CD8-positive, alpha-beta memory T cell (primary cell): ENCODE measurements at regions not wholly inside any gene's neighbourhood (a gene's known extent, or its start where the extent isn't known, plus 50 kb on each side); places are given as distances from the start of the nearest gene placed in this dataset.

Source experiments
- CTCF ChIA-PET: fragments of 350-600 bp; sonication (Branson Sonifier 250); formaldehyde crosslinking; loops from one replicate; lab custom pipeline; 2021; ENCODE audit warnings: antibody characterized with exemption; lab: Charles Lee
- POLR2A ChIA-PET: fragments of 350-600 bp; sonication (Branson Sonifier 250); formaldehyde crosslinking; loops from one replicate; lab custom pipeline; 2021; ENCODE audit warnings: antibody characterized with exemption; lab: Charles Lee
- DNase-seq, 5 donors: peaks; one replicate each; pipeline versions ENCODE4 v3.0.0 to v3.0.0-alpha.2; 2020 to 2022; ENCODE audit warnings: mixed read lengths in 1 of 5
- H3K27ac ChIP-seq: one replicate; pipeline ENCODE4 v1.7.0; 2013; ENCODE audit warnings: low read depth, mild to moderate bottlenecking, low read length, moderate library complexity
- H3K27me3 ChIP-seq: 2 replicates; pipeline ENCODE4 v1.7.0; 2013; ENCODE audit warnings: low read length, mild to moderate bottlenecking; ENCODE audit not compliant: insufficient read depth, poor library complexity, severe bottlenecking
- H3K36me3 ChIP-seq: 2 replicates; pipeline ENCODE4 v1.7.0; 2013; ENCODE audit warnings: mild to moderate bottlenecking, low read length, moderate library complexity; ENCODE audit not compliant: insufficient read depth
- H3K4me1 ChIP-seq: 2 replicates; pipeline ENCODE4 v1.7.0; 2013; ENCODE audit warnings: mild to moderate bottlenecking, low read length, moderate library complexity; ENCODE audit not compliant: insufficient read depth
- H3K4me3 ChIP-seq: 2 replicates; pipeline ENCODE4 v1.7.0; 2013; ENCODE audit warnings: mild to moderate bottlenecking, low read length
- H3K9me3 ChIP-seq: 2 replicates; pipeline ENCODE4 v1.7.0; 2013; ENCODE audit warnings: mild to moderate bottlenecking, low read length
- H3K27ac Mint-ChIP-seq, 8 donors: one replicate each; pipeline ENCODE4 v1.8.0; 2020 to 2021; ENCODE audit warnings: mixed read lengths in 8 of 8, mild to moderate bottlenecking in 6 of 8, inconsistent platforms in 3 of 8, moderate library complexity in 3 of 8
- H3K27me3 Mint-ChIP-seq, 2 donors: one replicate each; pipeline ENCODE4 v1.8.0; 2020 to 2021; ENCODE audit warnings: mixed read lengths in 2 of 2, mild to moderate bottlenecking in 1 of 2, moderate library complexity in 1 of 2
- H3K36me3 Mint-ChIP-seq, 3 donors: one replicate each; pipeline ENCODE4 v1.8.0; 2020 to 2021; ENCODE audit warnings: mixed read lengths in 3 of 3, inconsistent platforms in 1 of 3, mild to moderate bottlenecking in 1 of 3
- H3K4me1 Mint-ChIP-seq, 3 donors: one replicate each; pipeline ENCODE4 v1.8.0; 2020 to 2021; ENCODE audit warnings: mixed read lengths in 3 of 3, inconsistent platforms in 1 of 3, mild to moderate bottlenecking in 1 of 3
- H3K4me3 Mint-ChIP-seq, 7 donors: one replicate each; pipeline ENCODE4 v1.8.0; 2020 to 2021; ENCODE audit warnings: mixed read lengths in 7 of 7, mild to moderate bottlenecking in 6 of 7, moderate library complexity in 4 of 7, inconsistent platforms in 2 of 7
- H3K9me3 Mint-ChIP-seq, 5 donors: one replicate each; pipeline ENCODE4 v1.8.0; 2020 to 2022; ENCODE audit warnings: mixed read lengths in 5 of 5, mild to moderate bottlenecking in 3 of 5, moderate library complexity in 2 of 5, inconsistent platforms in 1 of 5

DNA sequence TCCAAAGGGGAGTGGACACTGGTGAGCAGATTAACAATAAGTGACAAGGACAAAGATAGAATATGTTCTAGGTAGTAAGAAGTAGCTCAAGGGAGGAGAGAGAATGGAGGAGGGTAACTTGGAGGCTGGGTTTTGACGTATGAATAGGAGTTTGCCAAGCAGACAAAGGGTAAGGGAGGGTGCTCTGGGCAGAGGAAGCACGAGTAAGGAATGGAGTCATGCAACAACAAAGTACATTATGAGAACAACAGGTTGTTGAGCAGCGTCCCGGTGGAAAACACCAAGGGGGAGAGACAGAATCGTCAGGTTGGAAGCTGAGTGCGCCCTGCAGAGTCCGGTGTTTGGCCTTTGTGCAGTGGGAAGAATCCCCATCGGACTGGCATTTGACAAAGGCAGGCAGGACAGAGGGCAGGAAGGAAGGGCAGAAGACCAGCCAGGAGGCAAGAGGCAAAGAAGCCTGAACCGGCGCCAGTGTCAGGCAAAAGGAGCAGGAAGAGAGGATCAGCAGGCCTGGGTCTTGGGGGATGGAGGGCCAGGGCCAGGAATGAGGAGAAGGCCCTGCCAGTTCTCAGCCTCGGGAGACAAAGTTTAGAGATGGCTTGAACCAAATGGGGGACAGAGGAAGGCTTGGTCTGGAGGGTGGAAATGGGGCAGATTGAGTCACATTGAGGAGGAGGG, 134.3 kb upstream of the TNRC6C start:
- H3K9me3 Mint-ChIP-seq: no peaks in the 10 kb centered on the region
- no peaks in the 10 kb centered on the region for H3K4me1 ChIP-seq
- H3K9me3 ChIP-seq: no peaks in the 10 kb centered on the region
- no peak overlapping the region for H3K4me3 ChIP-seq
- H3K4me3 Mint-ChIP-seq: no peak overlapping the region
- DNase-seq: peak in 1 of 5 donors; percentile 20
- CTCF ChIA-PET: interaction anchor here (0.9 kb wide), 1 partner anchor 20 kb away, joined by 4 read pairs; no protein-coding TSS in a partner anchor
- POLR2A ChIA-PET: no interaction called here
- no peak overlapping the region for H3K27ac ChIP-seq
- H3K27me3 ChIP-seq: peaks cover 5% of the 10 kb centered on the region
- H3K36me3 Mint-ChIP-seq: no peaks in the 10 kb centered on the region
- H3K27ac Mint-ChIP-seq: peak overlapping the region in 4 of 8 donors; percentile 2 to 73 (median 42)
- peaks cover 0 to 6% of the 10 kb centered on the region in 2 donors for H3K27me3 Mint-ChIP-seq
- H3K36me3 ChIP-seq: no peaks in the 10 kb centered on the region
- H3K4me1 Mint-ChIP-seq: peaks cover 2 to 13% (median 12%) of the 10 kb centered on the region in 3 donors

- no peak for DNase-seq
- no peaks in the 10 kb centered on the region for H3K36me3 Mint-ChIP-seq
- ChIA-PET CTCF (interaction anchor here (0.9 to 2.4 kb wide), 2 partner anchors 11 to 19 kb away, joined by 4 to 6 read pairs; no protein-coding TSS in a partner anchor), POLR2A (no interaction called here)
- peaks cover 0 to 6% of the 10 kb centered on the region in 2 donors for H3K27me3 Mint-ChIP-seq
- no peak overlapping the region for H3K27ac ChIP-seq
- H3K27ac Mint-ChIP-seq: peak overlapping the region in 1 of 8 donors; percentile 2
- H3K4me1 ChIP-seq: peaks cover 5% of the 10 kb centered on the region
- H3K27me3 ChIP-seq: peaks cover 5% of the 10 kb centered on the region
- no peak overlapping the region for H3K4me3 ChIP-seq
- no peaks in the 10 kb centered on the region for H3K36me3 ChIP-seq
- no peaks in the 10 kb centered on the region for H3K9me3 Mint-ChIP-seq
- H3K4me3 Mint-ChIP-seq: no peak overlapping the region
- H3K9me3 ChIP-seq: no peaks in the 10 kb centered on the region
- H3K4me1 Mint-ChIP-seq: peaks cover 3 to 19% (median 12%) of the 10 kb centered on the region in 3 donors
Observed at GRCh38 chr17:77824780-77825280, 133.7 kb upstream of the TNRC6C start.

DNA sequence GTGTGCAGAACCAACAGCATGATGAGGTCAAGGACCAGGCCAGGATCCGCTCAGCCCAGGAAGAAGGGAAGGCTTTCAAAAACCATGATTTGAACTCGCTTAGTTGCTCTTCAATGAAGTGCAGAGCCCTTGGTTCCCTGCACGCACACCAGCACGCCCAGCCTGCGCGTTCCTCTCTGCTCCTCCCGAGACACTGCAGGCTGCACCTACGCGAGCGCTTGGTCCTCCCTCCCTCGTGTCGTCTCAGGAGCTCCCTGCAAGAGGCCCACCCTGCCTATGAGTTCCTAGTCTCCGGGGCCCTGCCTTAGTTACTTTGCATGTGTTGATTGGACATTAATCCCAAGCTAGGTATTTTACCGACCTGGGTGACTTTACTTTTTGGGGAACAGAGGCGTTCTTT, 132.9 kb upstream of the TNRC6C start:
- Histone ChIP-seq H3K36me3 (no peaks in the 10 kb centered on the region), H3K4me1 (peaks cover 13% of the 10 kb centered on the region), H3K27ac (no peak overlapping the region), H3K9me3 (no peaks in the 10 kb centered on the region), H3K27me3 (peaks cover 5% of the 10 kb centered on the region), H3K4me3 (no peak overlapping the region)
- Mint-ChIP-seq H3K4me3 (no peak overlapping the region), H3K27ac (peak overlapping the region in 2 of 8 donors; percentile 46 to 77), H3K27me3 (peaks cover 0 to 6% of the 10 kb centered on the region in 2 donors), H3K9me3 (no peaks in the 10 kb centered on the region), H3K36me3 (no peaks in the 10 kb centered on the region), H3K4me1 (peaks cover 5 to 27% (median 12%) of the 10 kb centered on the region in 3 donors)
- ChIA-PET POLR2A (no interaction called here), CTCF (interaction anchor here (2.4 kb wide), 1 partner anchor 10 kb away, joined by 6 read pairs; no protein-coding TSS in a partner anchor)
- no peak for DNase-seq

DNA sequence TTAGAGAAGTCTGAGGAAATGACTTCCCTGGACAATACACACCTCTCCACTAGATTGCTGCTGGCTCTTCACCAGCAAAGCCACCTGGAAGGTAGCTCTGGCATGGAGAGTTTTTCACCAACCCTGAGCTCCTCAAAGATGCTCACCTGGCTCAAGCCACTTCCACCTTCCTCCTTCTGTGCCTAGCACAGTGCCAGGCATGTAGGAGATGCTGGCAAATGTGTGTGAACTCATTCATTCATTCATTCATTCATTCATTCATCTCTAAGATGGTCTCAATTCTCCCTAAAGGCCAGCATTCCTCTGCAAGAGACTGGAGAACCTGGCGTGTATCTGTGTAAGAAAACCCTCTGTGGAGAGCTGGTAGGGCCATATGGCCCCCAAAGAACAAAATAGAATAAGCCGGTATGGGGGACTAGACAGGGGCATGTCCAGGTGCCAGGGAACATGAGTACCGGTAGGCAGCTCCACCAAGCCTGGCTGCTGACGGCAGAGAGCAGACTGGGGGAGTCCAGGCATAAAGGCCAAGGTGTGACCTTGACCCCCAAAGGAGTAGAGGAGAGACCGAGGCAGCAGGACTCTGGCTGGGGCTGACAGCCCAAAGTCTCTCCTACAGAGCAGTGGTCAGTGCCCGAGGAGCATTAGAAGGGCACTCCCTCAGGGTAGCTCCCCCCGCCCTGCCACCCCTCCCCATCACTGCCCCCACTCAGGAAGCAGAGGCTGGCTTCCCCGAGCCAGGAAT, 132.2 kb upstream of the TNRC6C start:
- DNase-seq: peak in 1 of 5 donors; percentile 33
- peaks cover 0 to 6% of the 10 kb centered on the region in 2 donors for H3K27me3 Mint-ChIP-seq
- ChIA-PET POLR2A (no interaction called here), CTCF (interaction anchor here (2.4 kb wide), 1 partner anchor 9 kb away, joined by 6 read pairs; no protein-coding TSS in a partner anchor)
- Histone ChIP-seq H3K36me3 (no peaks in the 10 kb centered on the region), H3K9me3 (no peaks in the 10 kb centered on the region), H3K27me3 (peaks cover 5% of the 10 kb centered on the region), H3K27ac (no peak overlapping the region), H3K4me1 (peaks cover 15% of the 10 kb centered on the region), H3K4me3 (no peak overlapping the region)
- H3K4me3 Mint-ChIP-seq: no peak overlapping the region
- peaks cover 7 to 28% (median 12%) of the 10 kb centered on the region in 3 donors for H3K4me1 Mint-ChIP-seq
- no peaks in the 10 kb centered on the region for H3K9me3 Mint-ChIP-seq
- H3K27ac Mint-ChIP-seq: peak overlapping the region in 1 of 8 donors; percentile 46
- H3K36me3 Mint-ChIP-seq: no peaks in the 10 kb centered on the region

GRCh38 chr17:77827039-77827438, 131.5 kb upstream of the TNRC6C start:
- no peaks in the 10 kb centered on the region for H3K36me3 ChIP-seq
- Mint-ChIP-seq H3K9me3 (no peaks in the 10 kb centered on the region), H3K27me3 (peaks cover 0 to 6% of the 10 kb centered on the region in 2 donors), H3K27ac (no peak overlapping the region), H3K4me3 (no peak overlapping the region), H3K36me3 (no peaks in the 10 kb centered on the region), H3K4me1 (peaks cover 8 to 28% (median 12%) of the 10 kb centered on the region in 3 donors)
- CTCF ChIA-PET: interaction anchor here (2.4 kb wide), 1 partner anchor 9 kb away, joined by 6 read pairs; no protein-coding TSS in a partner anchor
- H3K27ac ChIP-seq: no peak overlapping the region
- H3K4me1 ChIP-seq: peaks cover 15% of the 10 kb centered on the region
- H3K9me3 ChIP-seq: no peaks in the 10 kb centered on the region
- peaks cover 5% of the 10 kb centered on the region for H3K27me3 ChIP-seq
- no peak overlapping the region for H3K4me3 ChIP-seq
- POLR2A ChIA-PET: no interaction called here
- no peak for DNase-seq

- no peak for DNase-seq
- H3K27ac Mint-ChIP-seq: no peak overlapping the region
- H3K4me1 Mint-ChIP-seq: peaks cover 8 to 28% (median 12%) of the 10 kb centered on the region in 3 donors
- H3K27me3 Mint-ChIP-seq: peaks cover 0 to 3% of the 10 kb centered on the region in 2 donors
- peaks cover 5% of the 10 kb centered on the region for H3K27me3 ChIP-seq
- H3K4me1 ChIP-seq: peaks cover 15% of the 10 kb centered on the region
- no peak overlapping the region for H3K4me3 Mint-ChIP-seq
- no peaks in the 10 kb centered on the region for H3K36me3 ChIP-seq
- H3K9me3 ChIP-seq: no peaks in the 10 kb centered on the region
- H3K27ac ChIP-seq: no peak overlapping the region
- CTCF ChIA-PET: no interaction called here
- POLR2A ChIA-PET: no interaction called here
- H3K9me3 Mint-ChIP-seq: no peaks in the 10 kb centered on the region
- H3K36me3 Mint-ChIP-seq: no peaks in the 10 kb centered on the region
- no peak overlapping the region for H3K4me3 ChIP-seq
Observed at GRCh38 chr17:77827511-77827910, 131.0 kb upstream of the TNRC6C start.

DNA sequence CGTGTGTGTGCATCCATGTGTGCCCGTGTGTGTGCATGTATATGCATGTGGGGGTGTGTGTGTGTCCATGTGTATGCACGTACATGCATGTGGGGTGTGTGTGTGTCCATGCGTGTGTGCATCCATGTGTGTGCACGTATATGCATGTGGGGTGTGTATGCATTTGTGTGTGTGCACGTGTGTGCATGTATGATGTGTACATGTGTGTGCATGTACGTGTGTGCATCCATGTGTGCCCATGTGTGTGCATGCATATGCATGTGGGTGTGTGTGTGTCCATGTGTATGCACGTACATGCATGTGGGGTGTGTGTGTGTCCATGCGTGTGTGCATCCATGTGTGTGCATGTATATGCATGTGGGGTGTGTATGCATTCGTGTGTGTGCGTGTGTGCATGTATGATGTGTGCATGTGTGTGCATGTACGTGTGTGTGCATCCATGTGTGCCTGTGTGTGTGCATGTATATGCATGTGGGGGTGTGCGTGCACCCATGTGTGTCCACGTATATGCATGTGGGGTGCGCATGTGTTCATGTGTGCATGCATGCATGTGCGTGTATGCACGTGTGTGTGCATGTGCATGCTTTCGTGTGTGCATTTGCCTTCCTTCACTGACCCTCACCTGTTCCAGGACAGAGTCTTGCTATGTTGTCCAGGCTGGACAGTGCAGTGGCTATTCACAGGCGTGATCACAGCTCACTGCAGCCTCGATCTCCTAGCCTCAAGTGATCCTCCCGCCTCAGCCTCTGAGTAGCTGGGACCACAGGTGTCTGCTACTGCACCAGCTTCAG, 129.6 kb upstream of the TNRC6C start:
- ChIA-PET POLR2A (interaction anchor here (0.6 kb wide), 1 partner anchor 516 kb away, joined by 3 read pairs; no protein-coding TSS in a partner anchor), CTCF (interaction anchor here (1.0 kb wide), 1 partner anchor 10 kb away, joined by 3 read pairs; no protein-coding TSS in a partner anchor)
- H3K4me1 ChIP-seq: peaks cover 16% of the 10 kb centered on the region

More for the DNA sequence above, 129.6 kb upstream of the TNRC6C start:
- Mint-ChIP-seq H3K36me3 (no peaks in the 10 kb centered on the region), H3K4me1 (peaks cover 14 to 32% (median 14%) of the 10 kb centered on the region in 3 donors), H3K9me3 (no peaks in the 10 kb centered on the region), H3K4me3 (no peak overlapping the region), H3K27ac (peak overlapping the region in 2 of 8 donors; percentile 27 to 52), H3K27me3 (no peaks in the 10 kb centered on the region)
- DNase-seq: no peak
- no peaks in the 10 kb centered on the region for H3K9me3 ChIP-seq
- no peaks in the 10 kb centered on the region for H3K36me3 ChIP-seq
- H3K27me3 ChIP-seq: no peaks in the 10 kb centered on the region
- H3K27ac ChIP-seq: no peak overlapping the region
- H3K4me3 ChIP-seq: no peak overlapping the region
